Panc1 (cell line): ENCODE measurements at regions not wholly inside any gene's neighbourhood (a gene's known extent, or its start where the extent isn't known, plus 50 kb on each side); places are given as distances from the start of the nearest gene placed in this dataset.

ENCODE experiments used
- POLR2AphosphoS5 ChIP-seq: IDR thresholded peaks from 2 replicates; pipeline ENCODE4 v1.6.1; 2012; ENCODE audit warnings: mild to moderate bottlenecking, low read depth, low read length, moderate library complexity
- SIN3A ChIP-seq: IDR thresholded peaks from 2 replicates; pipeline ENCODE4 v1.6.1; 2012; ENCODE audit warnings: low read depth, mild to moderate bottlenecking, low read length, moderate library complexity, borderline replicate concordance; ENCODE audit not compliant: insufficient read depth
- TCF7L2 ChIP-seq: IDR thresholded peaks from 2 replicates; pipeline ENCODE4 v1.6.1; 2011; ENCODE audit warnings: mild to moderate bottlenecking, low read depth, low read length, inconsistent platforms
- TF ChIP-seq, protein P1 (sequence below): fragments of 450-650 bp; IDR thresholded peaks from 2 replicates; pipeline ENCODE4 v1.5.1; 2017; ENCODE audit warnings: mild to moderate bottlenecking
- TF ChIP-seq, protein P2 (sequence below), 2 experiments: IDR thresholded peaks; 2 replicates each; pipeline ENCODE4 v1.6.1; 2011 to 2012; ENCODE audit warnings: low read depth in 2 of 2, control low read depth in 1 of 2, low read length in 1 of 2, mild to moderate bottlenecking in 1 of 2, moderate library complexity in 1 of 2; ENCODE audit not compliant: insufficient read depth in 1 of 2

DNA sequence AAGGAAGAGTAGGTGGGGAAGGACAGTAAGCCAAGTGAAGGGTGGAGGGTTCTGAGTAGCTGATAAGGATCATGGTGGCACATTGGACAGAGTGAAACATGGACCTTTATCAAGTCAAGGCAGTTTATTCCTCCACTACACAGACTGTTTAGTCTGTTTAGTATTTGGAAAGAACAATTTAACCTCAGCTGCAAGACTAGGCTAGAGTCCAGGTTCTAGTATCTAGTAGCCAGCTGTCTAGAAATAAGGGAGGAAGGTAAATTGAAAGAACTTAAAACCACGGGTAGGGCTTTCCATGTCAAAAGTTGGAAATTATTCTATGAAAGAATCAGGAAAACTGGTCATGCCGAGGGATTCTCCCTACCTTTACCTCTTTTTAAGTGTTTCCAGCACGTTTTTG lies 140.1 kb upstream of the MED14 start:
- TF ChIP-seq POLR2AphosphoS5 (no peak), SIN3A (no peak), TCF7L2 (no peak)
- TF ChIP-seq, protein P1, sequence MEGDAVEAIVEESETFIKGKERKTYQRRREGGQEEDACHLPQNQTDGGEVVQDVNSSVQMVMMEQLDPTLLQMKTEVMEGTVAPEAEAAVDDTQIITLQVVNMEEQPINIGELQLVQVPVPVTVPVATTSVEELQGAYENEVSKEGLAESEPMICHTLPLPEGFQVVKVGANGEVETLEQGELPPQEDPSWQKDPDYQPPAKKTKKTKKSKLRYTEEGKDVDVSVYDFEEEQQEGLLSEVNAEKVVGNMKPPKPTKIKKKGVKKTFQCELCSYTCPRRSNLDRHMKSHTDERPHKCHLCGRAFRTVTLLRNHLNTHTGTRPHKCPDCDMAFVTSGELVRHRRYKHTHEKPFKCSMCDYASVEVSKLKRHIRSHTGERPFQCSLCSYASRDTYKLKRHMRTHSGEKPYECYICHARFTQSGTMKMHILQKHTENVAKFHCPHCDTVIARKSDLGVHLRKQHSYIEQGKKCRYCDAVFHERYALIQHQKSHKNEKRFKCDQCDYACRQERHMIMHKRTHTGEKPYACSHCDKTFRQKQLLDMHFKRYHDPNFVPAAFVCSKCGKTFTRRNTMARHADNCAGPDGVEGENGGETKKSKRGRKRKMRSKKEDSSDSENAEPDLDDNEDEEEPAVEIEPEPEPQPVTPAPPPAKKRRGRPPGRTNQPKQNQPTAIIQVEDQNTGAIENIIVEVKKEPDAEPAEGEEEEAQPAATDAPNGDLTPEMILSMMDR = no peak
- TF ChIP-seq, protein P2, sequence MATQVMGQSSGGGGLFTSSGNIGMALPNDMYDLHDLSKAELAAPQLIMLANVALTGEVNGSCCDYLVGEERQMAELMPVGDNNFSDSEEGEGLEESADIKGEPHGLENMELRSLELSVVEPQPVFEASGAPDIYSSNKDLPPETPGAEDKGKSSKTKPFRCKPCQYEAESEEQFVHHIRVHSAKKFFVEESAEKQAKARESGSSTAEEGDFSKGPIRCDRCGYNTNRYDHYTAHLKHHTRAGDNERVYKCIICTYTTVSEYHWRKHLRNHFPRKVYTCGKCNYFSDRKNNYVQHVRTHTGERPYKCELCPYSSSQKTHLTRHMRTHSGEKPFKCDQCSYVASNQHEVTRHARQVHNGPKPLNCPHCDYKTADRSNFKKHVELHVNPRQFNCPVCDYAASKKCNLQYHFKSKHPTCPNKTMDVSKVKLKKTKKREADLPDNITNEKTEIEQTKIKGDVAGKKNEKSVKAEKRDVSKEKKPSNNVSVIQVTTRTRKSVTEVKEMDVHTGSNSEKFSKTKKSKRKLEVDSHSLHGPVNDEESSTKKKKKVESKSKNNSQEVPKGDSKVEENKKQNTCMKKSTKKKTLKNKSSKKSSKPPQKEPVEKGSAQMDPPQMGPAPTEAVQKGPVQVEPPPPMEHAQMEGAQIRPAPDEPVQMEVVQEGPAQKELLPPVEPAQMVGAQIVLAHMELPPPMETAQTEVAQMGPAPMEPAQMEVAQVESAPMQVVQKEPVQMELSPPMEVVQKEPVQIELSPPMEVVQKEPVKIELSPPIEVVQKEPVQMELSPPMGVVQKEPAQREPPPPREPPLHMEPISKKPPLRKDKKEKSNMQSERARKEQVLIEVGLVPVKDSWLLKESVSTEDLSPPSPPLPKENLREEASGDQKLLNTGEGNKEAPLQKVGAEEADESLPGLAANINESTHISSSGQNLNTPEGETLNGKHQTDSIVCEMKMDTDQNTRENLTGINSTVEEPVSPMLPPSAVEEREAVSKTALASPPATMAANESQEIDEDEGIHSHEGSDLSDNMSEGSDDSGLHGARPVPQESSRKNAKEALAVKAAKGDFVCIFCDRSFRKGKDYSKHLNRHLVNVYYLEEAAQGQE (IDR thresholded peaks at IDR 0.05; ENCODE audit: insufficient read depth in 1 of 2, low read depth in 2 of 2, low read length in 1 of 2) = no peak
